HG03095 (cell line): ENCODE measurements at regions not wholly inside any gene's neighbourhood (a gene's known extent, or its start where the extent isn't known, plus 50 kb on each side); places are given as distances from the start of the nearest gene placed in this dataset.

Source experiments
- ATAC-seq: cut with Tn5 transposase; IDR thresholded peaks from one replicate; pipeline ENCODE4 v1.9.1; 2021; ENCODE audit warnings: moderate library complexity; ENCODE audit not compliant: unreplicated experiment

DNA sequence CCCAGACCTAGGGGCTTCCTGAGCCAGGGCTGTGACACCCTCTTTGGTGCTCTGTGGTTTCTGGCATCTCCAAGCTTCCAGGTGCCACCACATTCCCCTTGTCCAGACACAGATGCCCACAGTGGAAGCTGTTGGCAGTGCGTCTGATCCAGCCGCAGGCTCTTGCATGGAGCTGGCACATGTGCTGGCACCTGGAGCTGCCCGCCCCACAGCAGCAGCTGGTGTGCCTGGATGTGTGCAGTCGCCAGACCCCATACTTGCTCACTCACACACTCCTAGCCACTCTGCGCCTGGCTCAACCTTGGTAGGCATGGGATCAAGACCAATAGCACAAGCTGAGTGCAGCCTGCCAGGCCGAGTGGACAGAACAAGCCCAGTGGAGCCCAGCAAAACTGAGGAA, 106.5 kb downstream of the LYZL1 start:
- no peak for ATAC-seq

DNA sequence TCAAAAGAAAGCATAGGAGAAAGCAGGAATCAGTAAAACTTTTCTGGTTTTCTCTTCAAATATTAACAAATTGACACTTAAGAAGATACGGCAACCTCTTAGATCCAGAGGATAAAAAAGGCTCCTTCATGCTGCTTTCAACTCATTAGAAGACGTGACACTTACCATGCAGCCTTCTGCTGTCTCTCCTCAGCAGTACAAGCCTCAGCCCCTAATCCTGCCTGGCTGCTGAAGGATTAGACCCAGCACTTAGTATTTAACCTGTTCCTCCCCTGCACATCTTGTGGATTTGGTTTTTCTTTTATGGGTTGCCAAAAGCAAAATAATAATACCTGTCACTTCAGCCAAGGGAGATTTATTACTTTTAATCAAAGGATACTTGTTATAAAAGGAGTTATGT, 108.4 kb downstream of the LYZL1 start:
- no peak for ATAC-seq

DNA sequence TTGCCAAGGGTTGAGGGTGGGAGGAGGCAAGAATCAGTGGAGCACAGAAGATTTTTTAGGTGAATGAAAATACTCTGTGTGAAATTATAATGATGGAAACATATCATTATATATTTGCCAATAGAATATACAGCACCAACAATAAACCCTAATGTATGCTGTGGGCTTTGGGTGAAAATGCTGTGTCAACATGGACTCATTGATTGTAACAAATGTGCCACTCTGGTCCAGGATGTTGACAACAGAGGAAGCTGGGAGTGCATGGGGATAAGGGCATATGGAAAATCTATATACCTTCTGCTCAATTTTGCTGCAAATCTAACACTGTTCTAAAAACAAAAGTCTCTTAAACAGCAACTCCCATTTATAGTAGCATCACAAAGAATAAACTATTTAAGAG, 114.3 kb downstream of the LYZL1 start:
- no peak for ATAC-seq

DNA sequence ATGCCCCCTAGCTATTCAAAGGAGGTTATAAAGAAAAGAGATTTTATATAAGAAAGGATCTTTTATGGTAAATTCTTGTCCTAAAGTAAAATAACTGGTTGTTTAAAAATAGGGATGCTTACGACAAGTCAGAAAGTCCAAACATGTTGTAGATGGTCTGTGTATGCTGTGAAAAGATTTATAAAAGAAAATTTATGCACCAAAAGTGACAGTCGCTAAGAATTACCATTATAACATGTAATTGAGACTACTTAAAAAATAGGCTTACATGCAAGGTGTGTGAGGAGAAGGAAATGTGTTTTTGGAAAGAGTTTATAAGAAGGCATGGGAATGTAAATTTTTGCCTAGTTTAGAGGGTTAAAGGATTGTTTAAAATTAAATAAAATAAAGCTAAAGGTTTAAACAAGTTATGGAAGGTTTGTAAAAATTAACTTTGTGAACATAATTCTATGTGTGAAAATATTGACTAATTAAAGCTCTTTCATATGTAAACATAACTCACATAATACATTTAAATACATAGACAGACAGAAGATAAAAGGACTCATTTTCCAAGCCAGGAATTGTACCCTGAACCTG, 118.5 kb downstream of the LYZL1 start:
- no peak for ATAC-seq
